Naive thymus-derived CD8-positive, alpha-beta T cell (primary cell): ENCODE measurements at regions not wholly inside any gene's neighbourhood (a gene's known extent, or its start where the extent isn't known, plus 50 kb on each side); places are given as distances from the start of the nearest gene placed in this dataset.

Source experiments
- ATAC-seq, 2 donors: fragments of 150-1000 bp; cut with Tn5 transposase in 1 of 2; sonication (Bioruptor Pico), chemical (Tn5 transposase) in 1 of 2; 1 replicate in 1 of 2; 2 replicates in 1 of 2; pipeline ENCODE4 v1.10.0; 2021; ENCODE audit warnings: mild to moderate bottlenecking in 2 of 2, moderate library complexity in 2 of 2
- POLR2A ChIA-PET: fragments of 350-600 bp; sonication (Branson Sonifier 250); formaldehyde crosslinking; loops from one replicate; lab custom pipeline; 2021; ENCODE audit warnings: antibody characterized with exemption; lab: Charles Lee
- DNase-seq, 10 donors: peaks; one replicate each; pipeline versions ENCODE4 v3.0.0 to v3.0.0-alpha.2; 2020 to 2022
- H3K27ac Mint-ChIP-seq, 10 donors: one replicate each; pipeline ENCODE4 v1.8.0; 2020 to 2022; ENCODE audit warnings: mild to moderate bottlenecking in 10 of 10, mixed read lengths in 10 of 10, moderate library complexity in 4 of 10, inconsistent platforms in 1 of 10
- H3K27me3 Mint-ChIP-seq, 5 donors: one replicate each; pipeline ENCODE4 v1.8.0; 2021 to 2022; ENCODE audit warnings: mixed read lengths in 5 of 5
- H3K36me3 Mint-ChIP-seq, 3 donors: one replicate each; pipeline ENCODE4 v1.8.0; 2020 to 2022; ENCODE audit warnings: mixed read lengths in 3 of 3, mild to moderate bottlenecking in 2 of 3, inconsistent platforms in 1 of 3
- H3K4me1 Mint-ChIP-seq, 4 donors: one replicate each; pipeline ENCODE4 v1.8.0; 2021 to 2022; ENCODE audit warnings: mixed read lengths in 4 of 4
- H3K4me3 Mint-ChIP-seq, 10 donors: one replicate each; pipeline ENCODE4 v1.8.0; 2020 to 2022; ENCODE audit warnings: mild to moderate bottlenecking in 10 of 10, mixed read lengths in 10 of 10, moderate library complexity in 6 of 10, inconsistent platforms in 1 of 10
- H3K9me3 Mint-ChIP-seq, 9 donors: one replicate each; pipeline ENCODE4 v1.8.0; 2020 to 2022; ENCODE audit warnings: mixed read lengths in 9 of 9, mild to moderate bottlenecking in 3 of 9, inconsistent platforms in 1 of 9, moderate library complexity in 1 of 9

- no peak overlapping the region for H3K4me3 Mint-ChIP-seq
- no peaks in the 10 kb centered on the region for H3K27me3 Mint-ChIP-seq
- peaks cover 0 to 11% (median 3%) of the 10 kb centered on the region in 3 donors for H3K36me3 Mint-ChIP-seq
- no peaks in the 10 kb centered on the region for H3K9me3 Mint-ChIP-seq
- ATAC-seq (no peak), DNase-seq (no peak)
- H3K27ac Mint-ChIP-seq = no peak overlapping the region
- POLR2A ChIA-PET = no interaction called here
- peaks cover 0 to 2% (median 0%) of the 10 kb centered on the region in 4 donors for H3K4me1 Mint-ChIP-seq
Observed at GRCh38 chr12:19633194-19633593, 193.9 kb downstream of the AEBP2 start.

- Mint-ChIP-seq H3K27ac (no peak overlapping the region), H3K27me3 (no peaks in the 10 kb centered on the region), H3K36me3 (peaks cover 0 to 11% (median 3%) of the 10 kb centered on the region in 3 donors), H3K4me3 (no peak overlapping the region), H3K4me1 (peaks cover 0 to 2% (median 0%) of the 10 kb centered on the region in 4 donors), H3K9me3 (no peaks in the 10 kb centered on the region)
- DNase-seq = no peak
- POLR2A ChIA-PET = no interaction called here
- ATAC-seq = no peak
Observed at GRCh38 chr12:19633641-19634040, 194.3 kb downstream of the AEBP2 start.

DNA sequence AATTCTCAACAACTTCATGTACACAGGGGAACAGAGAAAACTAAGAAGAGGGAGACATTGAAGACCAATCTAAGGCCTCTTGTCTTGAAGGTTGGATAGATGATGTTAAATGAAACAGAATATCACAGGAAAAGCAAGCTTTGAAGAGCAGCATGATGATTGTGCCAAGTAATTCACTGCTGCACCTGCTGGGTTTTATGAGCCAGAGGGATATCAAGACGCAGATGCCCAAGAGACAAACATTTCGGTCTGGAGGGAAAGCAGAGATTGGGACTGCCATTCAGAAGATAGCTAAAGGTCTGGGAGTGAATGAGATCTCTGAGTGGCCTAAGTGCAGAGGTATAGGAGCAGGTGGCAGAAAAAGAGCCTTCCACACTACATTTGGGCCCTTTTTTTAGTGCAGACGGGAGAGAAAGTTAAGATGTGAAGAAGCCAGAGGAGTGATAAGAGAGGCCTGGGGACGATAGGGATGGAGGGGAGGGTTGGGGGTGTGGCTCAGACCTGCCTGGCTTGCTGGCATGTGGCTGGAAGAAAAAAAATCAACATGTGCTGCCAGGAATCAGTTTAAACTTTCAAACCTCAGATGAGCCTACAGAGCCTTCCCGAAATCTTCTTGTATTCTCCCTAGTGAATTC lies 200.6 kb downstream of the AEBP2 start:
- H3K27ac Mint-ChIP-seq = peak overlapping the region in 4 of 10 donors; percentile 30 to 89 (median 67)
- no peak for ATAC-seq
- no peak for DNase-seq

DNA sequence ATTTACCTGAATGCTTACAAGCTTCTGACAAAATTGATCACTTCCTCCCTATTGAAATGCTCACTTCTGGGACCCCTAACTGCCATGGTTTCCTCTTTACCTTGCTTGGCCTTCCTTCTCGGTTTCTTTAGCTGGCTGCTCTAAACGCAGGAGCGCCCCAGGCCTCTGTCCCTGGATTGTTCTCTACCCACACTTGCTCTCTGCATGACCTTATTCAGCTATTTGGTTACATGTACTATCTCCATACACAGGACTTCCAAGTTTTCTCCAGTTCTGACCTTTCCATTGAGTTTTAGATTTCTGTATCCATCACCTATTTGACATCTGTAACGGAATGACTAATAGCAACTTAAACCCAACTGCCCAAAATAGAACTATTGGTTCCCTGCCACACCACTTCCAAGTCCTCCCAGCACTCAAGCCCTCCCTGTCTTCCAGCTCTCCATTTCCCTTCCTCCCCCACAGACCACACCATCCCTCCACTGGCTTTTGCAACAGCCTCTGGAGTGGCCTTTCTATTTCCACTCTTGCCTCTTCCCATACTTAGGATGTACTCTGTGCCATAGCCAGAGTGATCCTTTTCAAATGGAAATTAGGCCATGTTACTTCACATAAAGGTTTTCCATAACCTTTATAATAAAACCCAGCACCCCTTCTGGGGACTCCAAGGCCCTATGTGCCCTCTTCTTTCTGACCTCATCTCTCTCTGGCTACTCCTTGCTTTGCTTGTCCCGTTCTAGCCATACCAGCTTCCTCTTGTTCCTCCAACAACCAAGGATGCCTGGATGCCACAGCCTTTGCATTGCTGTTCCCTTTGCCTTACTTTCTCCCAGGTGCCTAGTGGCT lies 202.2 kb downstream of the AEBP2 start:
- H3K4me1 Mint-ChIP-seq = peaks cover 0 to 6% (median 2%) of the 10 kb centered on the region in 4 donors
- POLR2A ChIA-PET = no interaction called here
- H3K27ac Mint-ChIP-seq = peak overlapping the region in 2 of 10 donors; percentile 7 to 52
- DNase-seq (no peak), ATAC-seq (no peak)
- H3K27me3 Mint-ChIP-seq = no peaks in the 10 kb centered on the region
- no peak overlapping the region for H3K4me3 Mint-ChIP-seq
- H3K36me3 Mint-ChIP-seq = peaks cover 0 to 8% (median 7%) of the 10 kb centered on the region in 3 donors
- H3K9me3 Mint-ChIP-seq = peaks cover 0 to 8% (median 4%) of the 10 kb centered on the region in 9 donors

More for the DNA sequence above, 200.6 kb downstream of the AEBP2 start:
- POLR2A ChIA-PET = no interaction called here
- no peaks in the 10 kb centered on the region for H3K27me3 Mint-ChIP-seq
- no peak overlapping the region for H3K4me3 Mint-ChIP-seq
- H3K36me3 Mint-ChIP-seq = peaks cover 0 to 6% (median 0%) of the 10 kb centered on the region in 3 donors
- H3K9me3 Mint-ChIP-seq = peaks cover 0 to 2% (median 0%) of the 10 kb centered on the region in 9 donors
- peaks cover 0 to 6% (median 2%) of the 10 kb centered on the region in 4 donors for H3K4me1 Mint-ChIP-seq

DNA sequence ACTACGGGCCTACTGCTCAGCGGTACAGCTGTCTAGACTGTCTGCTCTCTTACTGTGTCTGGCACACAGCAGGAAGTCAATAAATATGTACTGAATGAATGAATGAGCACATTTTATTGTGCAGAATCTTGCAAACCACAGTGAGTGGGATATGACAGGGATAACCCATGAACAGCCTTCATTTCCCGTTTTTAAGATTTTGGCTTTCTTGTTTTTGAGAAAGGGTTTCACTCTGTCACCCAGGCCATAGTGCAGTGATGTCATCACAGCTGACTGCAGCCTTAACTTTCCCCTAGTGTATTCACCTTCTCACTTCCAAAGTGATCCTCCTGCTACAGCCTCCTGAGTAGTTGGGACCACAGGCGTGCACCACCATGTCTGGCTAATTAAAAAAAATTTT lies 203.1 kb downstream of the AEBP2 start:
- no peak overlapping the region for H3K27ac Mint-ChIP-seq
- peaks cover 0 to 13% (median 6%) of the 10 kb centered on the region in 9 donors for H3K9me3 Mint-ChIP-seq
- H3K27me3 Mint-ChIP-seq = no peaks in the 10 kb centered on the region
- POLR2A ChIA-PET = no interaction called here
- H3K4me1 Mint-ChIP-seq = peaks cover 0 to 6% (median 2%) of the 10 kb centered on the region in 4 donors
- no peak overlapping the region for H3K4me3 Mint-ChIP-seq
- DNase-seq = no peak
- H3K36me3 Mint-ChIP-seq = peaks cover 0 to 10% (median 7%) of the 10 kb centered on the region in 3 donors
- ATAC-seq = no peak

DNA sequence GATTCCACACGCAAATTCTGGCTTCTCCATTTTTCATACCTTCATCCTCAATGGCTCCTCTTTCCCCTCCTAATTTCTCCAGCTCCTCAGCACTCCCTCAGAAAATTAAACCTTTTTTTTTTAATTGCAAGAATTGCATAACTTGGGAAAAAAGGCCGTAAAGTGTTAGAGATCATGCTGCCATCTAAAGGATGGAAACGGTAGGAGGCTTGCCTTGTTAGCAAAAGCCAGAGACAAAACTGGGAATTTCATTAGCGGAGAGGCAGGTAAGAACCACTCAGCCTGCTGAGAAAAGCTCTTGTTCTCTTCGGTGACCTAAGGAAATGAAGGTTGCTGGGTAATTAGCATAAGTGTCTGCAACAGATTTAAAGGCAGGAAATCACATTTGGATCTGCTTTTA lies 204.3 kb downstream of the AEBP2 start:
- Mint-ChIP-seq H3K27me3 (no peaks in the 10 kb centered on the region), H3K4me1 (peaks cover 0 to 12% (median 4%) of the 10 kb centered on the region in 4 donors)
- POLR2A ChIA-PET = no interaction called here

DNA sequence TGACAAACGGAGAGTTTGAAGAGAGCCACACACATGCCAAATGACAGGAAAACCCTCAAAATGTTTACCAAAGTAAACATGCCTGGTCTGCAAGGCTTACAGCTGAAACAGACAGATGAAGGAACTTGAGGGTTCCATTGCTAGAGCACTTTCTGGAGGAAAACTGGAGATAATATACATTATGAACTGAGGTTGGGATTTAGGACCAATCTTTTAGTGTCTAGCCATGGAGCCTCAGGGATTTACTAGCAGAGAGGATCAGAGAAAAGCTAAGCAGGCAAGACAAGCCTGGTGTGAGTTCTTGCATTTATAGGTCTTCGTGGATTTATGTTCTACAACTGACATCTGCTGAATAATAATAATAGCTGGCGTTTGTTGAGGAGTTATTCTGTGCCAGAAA lies 205.3 kb downstream of the AEBP2 start:
- peaks cover 0 to 12% (median 5%) of the 10 kb centered on the region in 4 donors for H3K4me1 Mint-ChIP-seq
- H3K9me3 Mint-ChIP-seq = peaks cover 0 to 13% (median 6%) of the 10 kb centered on the region in 9 donors
- peaks cover 0 to 12% (median 10%) of the 10 kb centered on the region in 3 donors for H3K36me3 Mint-ChIP-seq
- DNase-seq (no peak), ATAC-seq (no peak)
- H3K27me3 Mint-ChIP-seq = no peaks in the 10 kb centered on the region
- no peak overlapping the region for H3K27ac Mint-ChIP-seq
- POLR2A ChIA-PET = no interaction called here
- no peak overlapping the region for H3K4me3 Mint-ChIP-seq

More for the DNA sequence above, 204.3 kb downstream of the AEBP2 start:
- Mint-ChIP-seq H3K9me3 (peaks cover 0 to 13% (median 6%) of the 10 kb centered on the region in 9 donors), H3K4me3 (no peak overlapping the region), H3K27ac (peak overlapping the region in 1 of 10 donors; percentile 51), H3K36me3 (peaks cover 0 to 12% (median 10%) of the 10 kb centered on the region in 3 donors)
- ATAC-seq (no peak), DNase-seq (no peak)

DNA sequence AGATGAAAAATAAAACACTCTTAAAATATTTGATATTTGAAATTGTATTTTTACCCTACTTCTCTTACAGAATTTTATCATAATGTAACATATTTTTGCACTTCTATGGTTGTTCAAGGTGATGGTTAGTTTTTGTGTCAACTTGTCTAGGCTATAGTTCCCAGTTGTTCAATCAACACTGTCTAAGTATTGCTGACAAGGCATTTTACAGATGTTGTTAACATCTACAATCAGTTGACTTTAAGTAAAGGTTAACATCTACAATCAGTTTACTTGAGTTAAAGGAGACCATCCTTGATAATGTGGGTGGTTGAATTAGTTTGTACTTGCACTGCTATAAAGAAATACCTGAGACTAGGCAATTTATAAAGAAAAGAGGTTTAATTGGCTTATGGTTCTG lies 206.5 kb downstream of the AEBP2 start:
- DNase-seq (no peak), ATAC-seq (no peak)
- H3K4me1 Mint-ChIP-seq = peaks cover 0 to 12% (median 5%) of the 10 kb centered on the region in 4 donors
- peaks cover 0 to 13% (median 6%) of the 10 kb centered on the region in 9 donors for H3K9me3 Mint-ChIP-seq
- no peak overlapping the region for H3K27ac Mint-ChIP-seq
- no peaks in the 10 kb centered on the region for H3K27me3 Mint-ChIP-seq
- H3K4me3 Mint-ChIP-seq = no peak overlapping the region
- H3K36me3 Mint-ChIP-seq = peaks cover 0 to 13% (median 12%) of the 10 kb centered on the region in 3 donors
- POLR2A ChIA-PET = no interaction called here

GRCh38 chr12:19646599-19646998 lies 207.3 kb downstream of the AEBP2 start:
- H3K4me1 Mint-ChIP-seq = peaks cover 0 to 12% (median 5%) of the 10 kb centered on the region in 4 donors
- no peaks in the 10 kb centered on the region for H3K27me3 Mint-ChIP-seq
- POLR2A ChIA-PET = no interaction called here
- H3K36me3 Mint-ChIP-seq = peaks cover 3 to 18% (median 12%) of the 10 kb centered on the region in 3 donors
- H3K9me3 Mint-ChIP-seq = peaks cover 0 to 13% (median 6%) of the 10 kb centered on the region in 9 donors
- no peak overlapping the region for H3K27ac Mint-ChIP-seq
- no peak overlapping the region for H3K4me3 Mint-ChIP-seq
- no peak for ATAC-seq
- no peak for DNase-seq

GRCh38 chr12:19647806-19648556 lies 208.7 kb downstream of the AEBP2 start:
- ATAC-seq = no peak
- peaks cover 0 to 12% (median 5%) of the 10 kb centered on the region in 4 donors for H3K4me1 Mint-ChIP-seq
- POLR2A ChIA-PET = interaction anchor here (0.6 kb wide), 1 partner anchor 10 kb away, joined by 3 read pairs; no protein-coding TSS in a partner anchor

DNA sequence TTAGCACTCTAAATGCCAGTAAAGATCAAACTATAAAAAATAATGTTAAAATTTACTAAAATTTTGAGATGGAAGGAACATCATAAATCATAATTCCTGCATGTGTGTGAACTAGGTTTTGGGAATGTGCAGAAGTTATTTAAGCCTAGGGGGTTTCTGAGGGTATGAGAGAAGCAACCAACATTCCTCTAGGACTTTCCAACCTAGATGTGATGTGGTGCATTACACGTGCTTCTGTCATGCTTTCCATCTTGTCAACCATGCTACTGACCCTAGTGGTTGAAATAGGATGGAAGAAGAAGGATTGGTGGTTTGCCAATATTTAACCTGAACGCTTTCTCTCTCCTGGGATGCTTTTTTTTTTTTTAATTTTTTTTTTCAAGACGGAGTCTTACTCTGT lies 209.3 kb downstream of the AEBP2 start:
- Mint-ChIP-seq H3K4me1 (peaks cover 0 to 11% (median 4%) of the 10 kb centered on the region in 4 donors), H3K27me3 (no peaks in the 10 kb centered on the region), H3K27ac (no peak overlapping the region), H3K36me3 (peaks cover 3 to 18% (median 12%) of the 10 kb centered on the region in 3 donors), H3K4me3 (no peak overlapping the region), H3K9me3 (peaks cover 0 to 13% (median 6%) of the 10 kb centered on the region in 9 donors)
- ATAC-seq (no peak), DNase-seq (no peak)
- POLR2A ChIA-PET = no interaction called here

More at GRCh38 chr12:19647806-19648556, 208.7 kb downstream of the AEBP2 start:
- peak overlapping the region in 1 of 10 donors; percentile 31 for H3K4me3 Mint-ChIP-seq
- H3K27ac Mint-ChIP-seq = no peak overlapping the region
- DNase-seq = no peak
- H3K27me3 Mint-ChIP-seq = no peaks in the 10 kb centered on the region
- peaks cover 0 to 13% (median 6%) of the 10 kb centered on the region in 9 donors for H3K9me3 Mint-ChIP-seq
- peaks cover 3 to 18% (median 12%) of the 10 kb centered on the region in 3 donors for H3K36me3 Mint-ChIP-seq

GRCh38 chr12:19652386-19652785 lies 213.1 kb downstream of the AEBP2 start:
- Mint-ChIP-seq H3K9me3 (no peaks in the 10 kb centered on the region), H3K36me3 (peaks cover 3 to 7% (median 4%) of the 10 kb centered on the region in 3 donors), H3K4me3 (no peak overlapping the region), H3K27me3 (no peaks in the 10 kb centered on the region), H3K4me1 (peaks cover 0 to 14% (median 6%) of the 10 kb centered on the region in 4 donors), H3K27ac (no peak overlapping the region)
- DNase-seq (no peak), ATAC-seq (no peak)
- POLR2A ChIA-PET = no interaction called here
